Stomach (tissue), 4 donors: ENCODE measurements at regions not wholly inside any gene's neighbourhood (a gene's known extent, or its start where the extent isn't known, plus 50 kb on each side); places are given as distances from the start of the nearest gene placed in this dataset.

Experiments
- POLR2AphosphoS5 ChIP-seq, 3 donors: sonication (generic); formaldehyde crosslinking; IDR thresholded peaks; one replicate each; pipeline ENCODE4 v1.6.1; 2016; ENCODE audit warnings: antibody characterized with exemption in 3 of 3
- TF ChIP-seq, protein P1 (sequence below), 7 experiments: fragments of 450-650 bp in 4 of 7; fragments of 200-600 bp in 3 of 7; sonication (generic) in 3 of 7; IDR thresholded peaks; one replicate each; pipeline ENCODE4 v1.5.1; 2016 to 2019; ENCODE audit warnings: antibody characterized with exemption in 7 of 7, control low read depth in 2 of 7, mild to moderate bottlenecking in 1 of 7

DNA sequence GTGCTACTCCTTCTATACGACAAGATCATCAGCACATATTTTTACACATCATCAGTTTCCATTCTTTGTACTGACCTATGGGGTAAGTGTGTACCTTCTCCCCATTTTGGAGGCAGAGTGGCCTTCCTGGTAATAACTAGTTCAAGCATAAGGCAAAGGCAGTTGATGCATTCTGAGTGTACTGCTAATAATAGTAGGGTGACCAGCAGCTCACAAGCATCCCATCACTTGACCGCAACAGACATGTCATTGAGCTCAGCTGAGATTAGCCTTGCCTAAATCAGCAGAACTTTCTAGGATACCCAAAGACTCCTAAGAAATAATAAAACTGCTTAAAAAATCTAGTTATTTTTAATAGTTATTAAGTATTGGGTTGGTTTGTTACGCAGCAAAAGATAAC lies 329.8 kb upstream of the FRG2C start:
- TF ChIP-seq, protein P1, sequence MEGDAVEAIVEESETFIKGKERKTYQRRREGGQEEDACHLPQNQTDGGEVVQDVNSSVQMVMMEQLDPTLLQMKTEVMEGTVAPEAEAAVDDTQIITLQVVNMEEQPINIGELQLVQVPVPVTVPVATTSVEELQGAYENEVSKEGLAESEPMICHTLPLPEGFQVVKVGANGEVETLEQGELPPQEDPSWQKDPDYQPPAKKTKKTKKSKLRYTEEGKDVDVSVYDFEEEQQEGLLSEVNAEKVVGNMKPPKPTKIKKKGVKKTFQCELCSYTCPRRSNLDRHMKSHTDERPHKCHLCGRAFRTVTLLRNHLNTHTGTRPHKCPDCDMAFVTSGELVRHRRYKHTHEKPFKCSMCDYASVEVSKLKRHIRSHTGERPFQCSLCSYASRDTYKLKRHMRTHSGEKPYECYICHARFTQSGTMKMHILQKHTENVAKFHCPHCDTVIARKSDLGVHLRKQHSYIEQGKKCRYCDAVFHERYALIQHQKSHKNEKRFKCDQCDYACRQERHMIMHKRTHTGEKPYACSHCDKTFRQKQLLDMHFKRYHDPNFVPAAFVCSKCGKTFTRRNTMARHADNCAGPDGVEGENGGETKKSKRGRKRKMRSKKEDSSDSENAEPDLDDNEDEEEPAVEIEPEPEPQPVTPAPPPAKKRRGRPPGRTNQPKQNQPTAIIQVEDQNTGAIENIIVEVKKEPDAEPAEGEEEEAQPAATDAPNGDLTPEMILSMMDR (IDR thresholded peaks at IDR 0.05) = no peak
- TF ChIP-seq POLR2AphosphoS5 (IDR thresholded peaks at IDR 0.05) = no peak
